Activated CD4-positive, alpha-beta T cell treated with anti-CD3 and anti-CD28 coated beads, Interleukin-2, amount 50 U/mL, for 48 hours (primary cell): ENCODE measurements at regions not wholly inside any gene's neighbourhood (a gene's known extent, or its start where the extent isn't known, plus 50 kb on each side); places are given as distances from the start of the nearest gene placed in this dataset.

ENCODE experiments used
- DNase-seq, 2 experiments: peaks; one replicate each; pipeline ENCODE4 v3.0.0-alpha.2; 2020

DNA sequence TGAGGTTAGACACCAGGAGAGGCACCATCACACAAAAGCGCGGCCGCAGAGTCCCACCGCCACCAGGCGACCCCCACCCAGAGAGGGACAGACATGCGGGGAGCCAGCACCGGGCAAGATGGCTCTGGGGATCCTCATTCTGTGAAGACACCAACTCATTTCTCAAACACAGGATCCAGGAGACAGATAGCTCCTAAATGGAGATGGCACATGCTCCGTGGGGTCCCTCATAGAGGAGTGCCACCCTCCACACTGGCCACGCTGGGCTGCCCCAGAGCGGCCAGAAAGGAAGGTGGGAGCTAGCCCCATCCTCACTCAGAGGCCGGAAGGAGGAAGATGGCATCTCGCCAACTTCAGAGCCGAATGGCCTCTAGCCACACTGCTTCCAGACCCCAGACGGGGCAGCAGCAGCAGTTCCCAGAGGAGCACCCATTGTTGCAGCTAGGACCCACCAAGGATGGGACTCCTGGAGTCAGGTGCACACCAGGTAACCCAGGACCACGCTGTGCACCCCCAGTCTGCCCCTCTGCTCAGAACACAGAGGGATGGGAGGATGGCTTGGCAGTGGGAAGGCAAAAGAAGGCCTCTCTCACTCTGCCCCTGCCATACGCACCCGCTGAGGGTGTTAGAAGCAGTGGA lies 78.6 kb downstream of the ZIC5 start:
- DNase-seq, result no peak

DNA sequence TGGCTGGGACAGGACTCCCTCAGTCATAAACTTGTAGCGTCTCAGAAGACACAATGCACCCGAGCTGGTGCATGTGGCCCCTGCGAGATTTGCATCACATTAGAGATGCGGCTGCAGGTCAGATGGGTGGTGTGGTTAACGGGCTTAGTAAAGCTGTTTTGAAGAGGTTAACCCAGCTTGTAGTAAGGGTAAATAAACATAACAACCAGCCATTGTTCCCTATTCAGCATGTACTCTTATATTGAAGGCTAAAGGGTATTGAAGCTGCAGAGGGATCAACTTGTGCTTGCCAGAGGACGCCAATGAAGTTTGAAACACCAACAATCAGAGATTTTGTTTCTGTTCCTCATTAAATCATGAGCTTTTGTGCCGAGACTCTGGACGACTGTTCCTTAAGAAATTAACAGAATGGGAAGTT lies 79.4 kb downstream of the ZIC5 start:
- no peak for DNase-seq

DNA sequence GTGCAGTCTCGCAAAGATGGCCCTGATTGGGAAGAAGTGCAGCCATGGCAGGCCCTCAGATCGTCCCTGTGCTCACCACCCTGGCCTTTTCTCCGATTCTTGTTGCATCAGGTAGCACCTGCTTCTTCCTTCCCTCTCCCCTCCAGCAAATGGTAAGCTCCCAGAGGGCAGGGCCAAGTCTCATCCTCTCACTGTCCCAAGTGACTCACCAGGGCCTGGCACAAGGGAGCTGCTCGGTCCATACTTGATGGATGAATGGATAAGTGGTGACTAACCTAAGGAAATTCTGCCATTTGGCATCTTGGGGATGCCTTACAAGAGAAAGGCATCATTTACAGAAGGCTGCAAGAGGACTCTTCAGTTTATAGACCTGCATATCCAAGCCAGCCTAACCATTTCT lies 84.9 kb downstream of the ZIC5 start:
- DNase-seq, result no peak

DNA sequence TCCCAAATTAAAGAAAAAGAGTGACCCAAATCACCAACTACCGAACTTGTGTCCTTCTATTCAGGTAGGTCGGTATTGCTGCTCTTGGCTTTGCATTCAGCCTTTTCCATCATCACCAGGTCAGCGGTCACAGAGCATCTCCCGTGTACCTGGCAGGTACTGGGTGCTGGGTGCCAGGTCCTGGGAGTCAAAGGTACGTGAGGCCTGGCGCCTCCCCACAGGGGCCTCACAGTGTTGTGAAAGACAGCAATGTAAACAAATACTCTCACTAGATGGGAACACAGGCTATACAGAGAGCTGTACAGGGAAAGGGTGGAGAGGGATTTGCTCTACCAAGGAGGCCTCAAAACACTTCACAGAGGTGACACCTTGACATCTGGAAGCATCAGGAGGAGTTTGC lies 86.7 kb downstream of the ZIC5 start:
- DNase-seq, result no peak

DNA sequence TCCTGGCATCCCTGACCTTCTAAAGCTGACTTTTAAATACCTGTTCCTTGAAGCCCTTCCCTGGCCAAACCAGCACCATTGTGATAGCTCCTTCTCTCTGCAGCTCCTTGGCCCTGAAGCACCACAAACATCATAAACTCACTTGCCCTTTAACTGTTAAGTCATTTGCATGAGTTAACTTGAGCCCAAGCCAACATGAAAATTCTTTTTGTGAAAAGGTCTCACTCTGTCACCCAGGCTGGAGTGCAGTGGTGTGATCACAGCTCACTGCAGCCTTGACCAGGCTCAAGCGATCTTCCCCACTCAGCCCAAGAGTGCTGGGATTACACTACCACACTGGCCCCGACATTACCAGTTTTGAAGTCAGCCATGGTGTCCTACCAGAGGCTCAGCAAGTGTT lies 87.8 kb downstream of the ZIC5 start:
- no peak for DNase-seq

DNA sequence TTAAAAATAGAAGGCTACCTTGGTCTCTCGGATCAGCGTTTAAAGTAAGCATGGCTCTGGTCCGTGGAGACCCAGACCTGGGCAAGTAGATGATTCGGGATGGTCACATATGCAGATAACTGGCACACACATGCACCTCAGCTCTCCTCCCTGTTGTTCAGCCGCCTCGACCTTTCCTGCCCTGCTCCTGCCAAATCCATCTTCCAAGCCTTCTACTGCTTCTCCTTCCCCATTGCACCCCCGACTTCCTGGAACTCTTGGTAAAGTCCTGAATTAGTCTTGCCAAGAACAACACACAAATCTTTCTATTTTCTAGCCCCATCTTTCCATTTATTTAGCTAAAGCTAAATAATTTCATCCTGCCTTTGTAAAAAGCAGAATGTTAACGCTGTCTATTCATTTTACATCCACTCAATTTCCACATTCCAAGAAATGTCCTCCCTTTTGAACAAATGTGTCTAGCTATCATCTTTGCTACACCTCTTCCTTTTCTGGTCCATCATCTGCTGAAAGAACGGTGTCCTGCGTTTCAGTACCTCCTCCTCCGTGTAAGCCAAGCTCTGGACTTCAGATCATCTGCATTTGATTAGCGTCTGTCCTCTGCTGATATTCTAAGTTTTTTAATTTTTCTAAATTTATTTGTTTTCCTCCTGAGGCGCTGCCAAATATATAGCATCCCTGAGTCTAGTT lies 92.5 kb downstream of the ZIC5 start:
- DNase-seq, result no peak

DNA sequence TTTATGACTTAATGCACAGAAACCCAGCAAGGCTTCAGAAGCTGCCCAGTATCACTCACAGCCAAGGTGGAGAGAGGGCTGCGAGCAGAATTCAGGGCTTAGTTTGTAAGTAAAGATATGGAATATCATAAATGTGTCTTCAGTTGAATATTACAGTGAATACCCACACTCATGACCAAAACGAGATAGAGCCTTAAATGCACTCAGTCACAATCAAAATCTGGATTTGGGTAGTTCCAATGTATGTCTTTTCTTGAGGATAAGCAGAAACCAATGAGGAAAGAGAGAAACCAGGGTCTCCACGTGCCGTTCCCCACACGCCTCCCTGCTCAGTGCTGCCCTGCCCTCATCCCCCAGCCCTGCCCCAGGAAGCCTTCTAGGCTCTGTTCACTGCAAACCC lies 94.9 kb downstream of the ZIC5 start:
- DNase-seq, result no peak

DNA sequence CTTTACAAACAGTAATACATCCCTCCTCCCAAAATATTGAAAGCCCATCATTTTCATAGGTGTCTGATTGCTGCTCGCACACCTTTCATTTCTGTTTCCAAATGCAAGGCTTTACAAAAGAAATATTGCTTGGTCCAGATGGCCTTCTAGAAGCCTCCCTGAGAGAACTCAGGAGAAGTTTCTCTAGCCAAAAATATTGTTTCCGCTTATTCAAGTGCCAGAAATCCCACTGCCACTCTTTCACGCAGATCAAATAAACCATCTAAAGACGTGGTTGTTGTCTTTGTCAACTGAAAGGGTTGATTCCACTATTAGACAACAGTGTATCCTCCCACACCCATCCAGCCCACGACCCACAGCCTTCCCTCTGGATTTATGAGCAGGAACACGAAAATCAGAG lies 96.2 kb downstream of the ZIC5 start:
- no peak for DNase-seq

DNA sequence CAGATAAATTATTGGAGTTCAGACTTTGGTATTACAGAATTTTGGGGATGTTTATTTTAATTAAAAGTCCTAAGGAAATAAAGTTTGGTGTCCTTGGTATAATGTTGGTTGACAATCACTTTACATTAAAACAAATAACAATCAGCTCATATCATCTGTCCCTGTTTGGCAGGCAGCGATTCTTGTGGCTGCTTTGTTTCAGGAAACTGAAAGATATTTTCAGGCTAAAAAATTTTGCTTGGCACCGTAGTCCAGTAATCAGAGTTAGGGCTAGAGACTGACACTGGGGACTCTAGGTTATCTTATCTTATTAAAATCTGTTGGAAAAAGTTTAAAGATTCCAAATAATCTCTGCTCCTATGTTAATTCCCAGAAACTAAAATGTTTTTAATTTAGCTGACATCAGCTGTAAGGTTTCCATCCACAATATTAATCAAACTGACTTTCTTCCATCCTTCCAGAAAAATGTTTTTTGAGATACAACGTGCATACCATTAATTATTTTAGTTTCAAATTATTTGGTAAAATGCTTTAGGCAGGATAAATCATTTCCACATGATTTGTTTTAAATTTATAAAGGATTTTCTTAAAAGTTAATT lies 97.6 kb downstream of the ZIC5 start:
- no peak for DNase-seq

DNA sequence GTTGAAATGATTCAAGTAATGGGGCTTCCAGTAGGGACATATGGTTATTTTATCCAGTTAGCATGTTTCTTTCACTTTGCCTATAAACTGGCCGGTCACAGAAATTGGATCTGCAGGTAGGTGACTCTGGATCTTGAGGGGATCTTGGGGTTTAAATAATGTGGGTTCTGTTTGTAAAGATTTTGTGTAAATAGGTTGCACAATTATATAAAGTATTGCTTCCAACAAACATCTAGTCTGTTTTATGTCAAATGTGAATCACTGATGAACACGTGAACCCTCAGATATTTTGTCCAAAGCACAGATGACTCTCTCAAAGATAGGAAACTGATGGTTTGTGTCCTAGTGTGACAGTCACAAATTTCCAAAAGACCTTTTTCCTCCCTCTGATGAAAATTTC lies 98.4 kb downstream of the ZIC5 start:
- no peak for DNase-seq

DNA sequence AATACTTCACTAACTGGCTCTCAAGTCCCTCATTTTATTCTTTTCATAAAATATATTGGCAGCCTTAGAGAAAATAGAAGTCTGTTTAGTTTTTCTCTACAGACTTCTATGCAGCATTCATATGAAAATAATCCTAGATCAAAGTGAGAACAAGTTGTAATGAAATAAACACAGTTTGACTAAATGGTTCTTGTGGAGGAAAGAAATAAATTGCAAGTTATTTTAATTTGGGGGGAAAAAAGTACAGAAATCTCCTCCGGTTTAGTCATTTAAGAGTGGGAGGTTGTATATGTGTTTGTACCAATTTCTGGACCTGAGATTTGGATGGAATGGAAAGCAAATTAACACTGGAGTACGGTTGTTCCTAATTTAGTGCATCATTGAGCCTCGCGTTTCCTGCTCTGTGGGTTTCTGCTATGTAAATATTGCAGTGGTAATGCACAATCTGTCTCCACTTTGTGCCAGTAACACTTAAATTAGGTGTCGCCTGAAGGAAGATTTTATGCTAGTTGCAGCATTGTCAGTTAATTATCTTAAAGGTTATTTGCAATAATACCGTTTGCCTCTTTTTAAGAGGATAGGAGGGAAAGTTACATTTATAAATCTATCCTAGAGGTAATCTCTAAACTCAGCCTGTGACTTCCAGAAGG lies 100.2 kb downstream of the ZIC5 start:
- no peak for DNase-seq

DNA sequence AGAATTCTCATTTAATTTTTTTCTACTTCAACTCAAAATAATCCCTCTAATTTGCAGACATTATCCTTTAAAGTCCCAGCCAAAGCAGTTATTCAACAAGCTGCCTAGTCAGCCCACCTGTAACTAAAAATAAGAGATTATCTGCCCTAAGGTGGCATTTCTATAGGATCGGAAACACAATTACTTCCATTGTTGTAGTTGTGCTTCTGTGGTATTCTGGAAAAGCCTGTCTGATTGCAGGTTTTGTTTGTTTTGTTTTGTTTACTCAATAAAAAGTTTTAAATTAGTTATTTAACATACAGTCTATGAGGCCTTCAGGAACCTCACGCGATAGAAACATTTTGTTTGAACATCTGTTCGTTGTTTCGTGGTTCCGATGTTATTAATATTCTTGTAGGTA lies 101.0 kb downstream of the ZIC5 start:
- DNase-seq, result no peak

DNA sequence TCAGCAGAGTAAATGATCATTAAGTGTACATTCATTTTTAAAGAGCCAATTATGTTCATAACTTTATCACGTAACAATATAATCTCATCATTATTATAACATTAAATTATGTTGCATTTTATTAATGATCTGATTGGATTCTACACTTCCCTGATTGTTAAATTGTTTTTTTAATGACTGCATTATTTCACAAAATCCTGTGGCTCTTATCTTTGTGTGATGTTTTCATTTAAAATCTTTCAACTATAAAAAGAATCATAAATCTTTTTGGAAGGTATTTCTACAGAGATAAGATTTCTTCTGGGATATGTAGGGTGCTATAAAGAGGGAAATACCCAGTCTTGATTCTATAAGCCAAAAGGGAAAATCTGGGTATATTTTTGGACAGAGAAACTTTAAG lies 101.7 kb downstream of the ZIC5 start:
- no peak for DNase-seq

DNA sequence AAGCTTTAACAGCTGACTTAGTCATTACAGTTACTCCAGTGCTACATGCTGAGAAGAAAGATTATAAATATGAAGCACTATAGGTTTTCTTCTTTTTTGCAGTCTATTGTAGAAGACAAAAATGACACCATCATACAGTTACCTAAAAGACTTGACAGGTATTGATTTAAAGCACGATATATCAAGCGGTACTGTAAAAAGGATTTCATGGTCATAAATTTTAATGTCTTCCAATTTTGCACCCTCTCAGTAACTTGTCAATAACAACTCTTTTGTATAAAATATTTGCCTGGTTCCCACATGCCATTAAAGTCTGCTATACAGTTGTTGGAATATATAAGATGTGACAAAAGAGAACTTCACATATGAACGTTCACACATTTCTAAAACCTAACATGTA lies 102.8 kb downstream of the ZIC5 start:
- DNase-seq, result no peak

DNA sequence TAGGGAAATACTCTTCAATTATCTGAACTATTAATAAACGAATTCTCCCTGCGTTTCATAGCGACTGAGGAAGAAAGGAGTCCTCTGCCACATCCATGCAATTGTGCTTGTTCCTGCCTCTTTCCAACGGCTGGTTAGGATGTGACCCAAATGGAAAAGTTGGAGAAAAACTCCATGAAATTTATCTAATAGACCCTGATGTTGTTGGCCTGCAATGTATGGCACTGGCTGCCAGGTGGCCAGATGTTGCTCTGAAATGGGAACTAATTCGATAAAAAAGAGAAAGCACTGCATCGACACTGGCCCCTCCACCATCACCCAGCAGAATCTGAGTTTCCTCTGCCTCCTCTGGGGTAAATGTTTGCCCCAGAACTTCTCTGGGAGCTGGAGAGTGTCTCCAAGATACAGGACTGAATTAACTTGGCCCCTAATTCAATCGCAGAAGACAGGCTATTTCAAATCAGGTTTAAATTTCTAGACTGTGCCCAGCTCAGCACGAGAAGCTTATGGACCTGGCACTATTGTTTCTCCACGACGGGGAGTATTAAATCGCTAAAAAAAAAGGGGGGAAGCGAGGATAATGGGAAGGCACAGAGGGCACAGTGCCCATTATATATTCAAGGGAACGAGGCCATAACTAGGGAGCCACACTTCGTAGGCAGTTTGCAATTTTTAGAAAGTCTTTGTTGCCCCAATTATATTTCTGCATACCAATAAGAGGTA lies 103.9 kb downstream of the ZIC5 start:
- no peak for DNase-seq

DNA sequence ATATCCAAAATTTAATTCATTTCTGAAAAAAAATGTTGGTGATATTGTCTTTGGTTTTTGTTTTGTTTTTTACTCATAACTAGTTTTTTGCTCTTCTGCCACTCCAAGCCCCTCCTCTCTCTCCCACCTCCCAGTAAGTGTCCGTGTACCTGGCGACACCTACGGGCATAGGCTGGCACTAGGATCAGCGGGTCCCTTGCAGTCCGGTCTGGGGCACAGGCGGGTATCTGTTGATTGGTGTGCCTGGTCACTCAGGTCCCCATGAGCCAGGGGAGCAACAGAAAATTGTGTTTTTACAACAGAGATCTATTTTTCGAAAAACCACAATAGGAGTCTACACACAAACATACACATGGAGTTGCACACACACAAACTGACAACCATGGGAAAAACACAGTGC lies 104.8 kb downstream of the ZIC5 start:
- no peak for DNase-seq

DNA sequence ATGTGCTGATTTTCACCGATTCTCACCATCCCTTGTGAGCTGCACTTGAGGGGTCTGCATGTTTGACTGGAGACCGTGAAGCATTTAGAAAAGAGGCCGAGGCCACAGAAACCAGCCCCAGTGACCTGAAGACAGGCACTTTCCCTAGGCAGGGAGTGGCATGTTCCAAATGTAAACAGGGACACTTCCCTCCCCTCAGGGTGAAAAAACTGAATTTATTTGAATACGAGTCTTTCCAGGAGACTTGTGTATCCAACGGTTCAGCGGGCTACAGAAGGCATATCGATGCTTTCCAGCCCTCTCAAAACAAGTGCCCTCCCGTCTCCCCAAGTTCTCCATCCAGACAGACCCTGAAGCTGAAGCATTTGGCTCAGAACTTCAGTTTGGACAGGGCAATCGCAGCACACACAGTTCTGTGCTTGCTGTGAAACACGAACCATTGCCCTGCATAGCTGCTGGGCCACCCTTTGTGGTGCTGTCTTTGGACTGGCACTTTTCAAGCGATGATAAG lies 106.1 kb downstream of the ZIC5 start:
- no peak for DNase-seq

DNA sequence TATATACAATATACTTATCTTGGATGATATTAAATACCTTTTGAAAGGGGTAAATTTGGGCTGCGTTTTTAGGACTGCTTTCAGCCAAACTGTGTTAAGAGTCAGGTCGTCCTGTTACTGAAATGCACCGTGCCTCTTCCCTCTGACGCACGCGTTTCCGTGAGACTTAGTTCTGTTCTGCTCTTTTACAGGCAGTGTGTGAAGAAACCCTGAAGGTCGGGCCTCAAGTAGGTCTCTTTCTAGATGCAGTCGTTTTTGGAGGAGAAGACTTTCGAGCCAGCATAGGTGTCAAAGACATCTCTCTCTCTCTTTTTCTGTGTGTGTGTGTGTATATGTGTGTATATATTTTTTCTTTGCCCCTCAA lies 107.0 kb downstream of the ZIC5 start:
- no peak for DNase-seq

DNA sequence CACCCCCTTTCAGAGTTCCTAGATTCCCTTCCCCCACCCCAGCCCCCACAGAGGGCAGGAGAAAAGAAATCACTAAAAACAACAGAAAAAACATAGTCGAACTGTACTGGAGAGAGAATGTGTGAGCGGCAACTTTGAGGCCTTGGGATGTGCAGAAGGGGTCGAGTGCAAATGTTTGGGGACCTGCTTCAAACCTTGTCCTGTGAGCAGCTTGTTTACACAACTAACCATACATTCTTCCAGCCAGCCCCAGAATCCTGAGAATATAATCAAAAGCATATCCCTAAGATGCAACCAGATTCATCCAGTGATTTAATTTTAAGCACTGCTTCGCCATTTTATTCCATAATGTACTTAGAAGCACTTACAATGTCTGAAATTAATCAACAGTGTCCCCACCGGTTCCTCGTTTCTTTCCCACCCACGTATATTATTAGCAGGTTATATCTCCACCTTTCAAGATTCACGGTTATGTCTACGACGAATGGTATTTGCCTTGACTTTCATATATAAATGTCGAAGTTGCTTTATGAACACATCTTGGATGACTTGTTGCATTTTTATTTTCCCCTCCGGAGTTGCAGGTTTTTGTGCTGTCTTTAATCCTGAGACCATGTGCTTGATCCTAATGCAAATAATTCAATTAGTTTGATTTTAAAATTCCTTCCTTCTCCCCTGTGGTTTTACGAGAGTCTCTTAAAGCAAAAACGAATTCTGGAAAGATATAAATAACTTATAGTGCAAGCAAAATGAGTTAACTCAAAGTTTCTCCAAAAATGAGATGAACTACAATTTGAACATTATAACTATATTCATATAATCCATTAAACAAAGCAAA lies 107.6 kb downstream of the ZIC5 start:
- no peak for DNase-seq

DNA sequence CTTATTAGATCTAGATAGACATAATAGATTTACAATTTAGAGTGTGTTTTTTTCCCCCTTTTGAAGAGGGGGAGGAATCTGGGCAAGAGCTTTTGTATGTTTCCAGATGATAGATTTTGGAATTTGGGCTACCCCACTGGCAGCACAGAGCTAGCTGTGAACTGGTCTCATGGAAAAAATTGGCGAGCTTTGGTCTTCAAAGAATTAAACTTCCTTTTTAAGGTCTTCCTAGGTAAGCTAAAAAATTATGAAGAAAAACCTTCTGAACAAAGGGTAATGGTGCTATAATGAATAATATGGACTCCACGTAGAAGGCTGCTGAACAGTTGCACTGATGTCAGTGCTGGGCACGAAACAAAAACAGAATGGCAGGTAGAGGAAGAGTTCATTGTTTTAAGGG lies 109.3 kb downstream of the ZIC5 start:
- DNase-seq, result no peak

DNA sequence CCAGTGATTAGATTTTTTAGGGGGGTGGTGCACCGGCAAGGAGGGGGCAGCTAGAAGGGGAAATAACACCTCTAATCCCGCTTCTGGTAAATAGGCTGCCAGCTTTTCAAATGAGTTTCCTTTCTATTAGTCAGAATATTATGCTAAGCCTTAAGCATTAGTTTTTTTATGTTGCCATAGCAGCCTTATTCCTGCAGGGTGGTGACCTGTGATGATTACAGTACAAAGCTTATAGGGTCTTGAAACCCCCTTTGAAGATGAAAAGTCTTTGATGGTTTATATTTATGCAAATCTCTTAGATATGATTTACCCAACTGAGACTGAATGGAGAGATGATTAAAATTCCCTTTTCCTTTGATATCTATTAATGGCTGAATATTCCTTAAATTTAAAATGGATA lies 109.8 kb downstream of the ZIC5 start:
- no peak for DNase-seq

DNA sequence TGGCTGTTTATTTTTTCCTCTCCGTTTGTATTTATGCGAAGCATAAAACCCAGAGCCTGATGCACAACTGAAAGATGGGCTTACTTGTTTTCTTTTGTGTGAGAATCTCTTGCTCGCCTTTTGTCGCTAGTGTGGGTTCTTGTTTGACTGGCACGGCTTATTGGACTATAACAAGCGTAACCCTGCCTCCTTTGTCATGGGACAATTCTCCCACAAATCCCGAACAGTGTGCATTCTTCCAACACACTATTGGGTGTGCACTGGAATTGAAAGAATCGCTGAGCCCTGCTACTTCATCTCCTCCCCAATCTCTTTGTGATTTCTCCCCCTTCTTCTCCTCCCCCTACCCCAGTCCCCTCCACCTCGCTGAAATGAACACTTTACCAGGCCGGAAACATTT lies 110.8 kb downstream of the ZIC5 start:
- no peak for DNase-seq
